Esophagus muscularis mucosa (tissue), 3 donors: ENCODE measurements at regions not wholly inside any gene's neighbourhood (a gene's known extent, or its start where the extent isn't known, plus 50 kb on each side); places are given as distances from the start of the nearest gene placed in this dataset.

Experiments
- POLR2A ChIP-seq: fragments of 450-650 bp; IDR thresholded peaks from one replicate; pipeline ENCODE4 v1.6.1; 2017; ENCODE audit warnings: antibody characterized with exemption, moderate library complexity, mild to moderate bottlenecking, low read depth
- POLR2AphosphoS5 ChIP-seq, 2 donors: sonication (generic); formaldehyde crosslinking; IDR thresholded peaks; one replicate each; pipeline ENCODE4 v1.6.1; 2017; ENCODE audit warnings: antibody characterized with exemption in 2 of 2
- TF ChIP-seq, protein P1 (sequence below), 3 experiments: fragments of 200-600 bp in 2 of 3; fragments of 450-650 bp in 1 of 3; sonication (generic) in 2 of 3; IDR thresholded peaks; one replicate each; pipeline ENCODE4 v1.5.1; 2017 to 2019; ENCODE audit warnings: antibody characterized with exemption in 3 of 3, mild to moderate bottlenecking in 2 of 3, moderate library complexity in 1 of 3

DNA sequence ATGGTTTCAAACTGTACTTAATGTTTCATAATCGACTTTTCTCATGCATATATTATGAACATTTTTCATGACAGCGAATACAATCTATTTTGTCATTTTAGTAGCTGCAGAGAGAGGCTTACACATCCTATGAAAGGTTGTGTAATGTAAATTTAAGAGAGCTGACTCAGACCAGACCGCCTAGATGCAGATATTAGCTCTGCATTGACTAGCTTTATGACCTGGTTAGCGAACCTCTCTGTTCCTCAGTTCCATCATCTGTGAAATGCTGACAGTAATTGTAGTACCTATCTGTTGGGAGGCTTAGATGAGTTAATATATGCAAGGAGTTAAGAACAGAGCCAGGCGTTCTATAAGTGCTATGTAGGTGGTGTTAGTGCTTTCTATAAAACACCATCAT, 116.2 kb upstream of the RASGRP1 start:
- TF ChIP-seq POLR2A (no peak), POLR2AphosphoS5 (IDR thresholded peaks at IDR 0.05) (no peak)
- TF ChIP-seq, protein P1, sequence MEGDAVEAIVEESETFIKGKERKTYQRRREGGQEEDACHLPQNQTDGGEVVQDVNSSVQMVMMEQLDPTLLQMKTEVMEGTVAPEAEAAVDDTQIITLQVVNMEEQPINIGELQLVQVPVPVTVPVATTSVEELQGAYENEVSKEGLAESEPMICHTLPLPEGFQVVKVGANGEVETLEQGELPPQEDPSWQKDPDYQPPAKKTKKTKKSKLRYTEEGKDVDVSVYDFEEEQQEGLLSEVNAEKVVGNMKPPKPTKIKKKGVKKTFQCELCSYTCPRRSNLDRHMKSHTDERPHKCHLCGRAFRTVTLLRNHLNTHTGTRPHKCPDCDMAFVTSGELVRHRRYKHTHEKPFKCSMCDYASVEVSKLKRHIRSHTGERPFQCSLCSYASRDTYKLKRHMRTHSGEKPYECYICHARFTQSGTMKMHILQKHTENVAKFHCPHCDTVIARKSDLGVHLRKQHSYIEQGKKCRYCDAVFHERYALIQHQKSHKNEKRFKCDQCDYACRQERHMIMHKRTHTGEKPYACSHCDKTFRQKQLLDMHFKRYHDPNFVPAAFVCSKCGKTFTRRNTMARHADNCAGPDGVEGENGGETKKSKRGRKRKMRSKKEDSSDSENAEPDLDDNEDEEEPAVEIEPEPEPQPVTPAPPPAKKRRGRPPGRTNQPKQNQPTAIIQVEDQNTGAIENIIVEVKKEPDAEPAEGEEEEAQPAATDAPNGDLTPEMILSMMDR (IDR thresholded peaks at IDR 0.05): no peak
